Stimulated activated CD4-positive, alpha-beta T cell treated with anti-CD3 and anti-CD28 coated beads, Interleukin-12 subunit alpha, Interleukin-12 subunit beta, amount 100 ng/mL, for 48 hours (primary cell): ENCODE measurements at regions not wholly inside any gene's neighbourhood (a gene's known extent, or its start where the extent isn't known, plus 50 kb on each side); places are given as distances from the start of the nearest gene placed in this dataset.
"Not testable (repeated sequence)": the region's sequence is repeated elsewhere in the genome, so short reads cannot be mapped to it uniquely, and the experiment has no call there.

Source experiments
- DNase-seq, 3 donors: peaks; one replicate each; pipeline ENCODE4 v3.0.0-alpha.2; 2020; ENCODE audit warnings: low read depth in 2 of 3, low spot score in 1 of 3

- not testable (repeated sequence) for DNase-seq
Measured at GRCh38 chr21:13826511-13826910, 216.9 kb downstream of the POTED start.

- DNase-seq: not testable (repeated sequence)
Measured at GRCh38 chr21:13825218-13825778, 215.7 kb downstream of the POTED start.

DNA sequence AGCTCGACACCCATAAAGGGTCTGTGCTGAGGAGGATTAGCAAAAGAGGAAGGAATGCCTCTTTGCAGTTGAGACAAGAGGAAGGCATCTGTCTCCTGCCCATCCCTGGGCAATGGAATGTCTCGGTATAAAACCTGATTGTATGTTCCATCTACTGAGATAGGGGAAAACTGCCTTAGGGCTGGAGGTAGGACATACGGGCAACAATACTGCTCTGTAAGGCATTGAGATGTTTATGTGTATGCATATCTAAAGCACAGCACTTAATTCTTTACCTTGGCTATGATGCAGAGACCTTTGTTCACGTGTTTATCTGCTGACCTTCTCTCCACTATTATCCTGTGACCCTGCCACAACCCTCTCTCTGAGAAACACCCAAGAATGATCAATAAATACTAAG lies 210.7 kb downstream of the POTED start:
- DNase-seq: not testable (repeated sequence)

GRCh38 chr21:13812191-13812590 lies 202.6 kb downstream of the POTED start:
- DNase-seq: not testable (repeated sequence)

- not testable (repeated sequence) for DNase-seq
Measured at GRCh38 chr21:13810559-13810958, 201.0 kb downstream of the POTED start.

GRCh38 chr21:13806444-13806843 lies 196.9 kb downstream of the POTED start:
- not testable (repeated sequence) for DNase-seq

DNA sequence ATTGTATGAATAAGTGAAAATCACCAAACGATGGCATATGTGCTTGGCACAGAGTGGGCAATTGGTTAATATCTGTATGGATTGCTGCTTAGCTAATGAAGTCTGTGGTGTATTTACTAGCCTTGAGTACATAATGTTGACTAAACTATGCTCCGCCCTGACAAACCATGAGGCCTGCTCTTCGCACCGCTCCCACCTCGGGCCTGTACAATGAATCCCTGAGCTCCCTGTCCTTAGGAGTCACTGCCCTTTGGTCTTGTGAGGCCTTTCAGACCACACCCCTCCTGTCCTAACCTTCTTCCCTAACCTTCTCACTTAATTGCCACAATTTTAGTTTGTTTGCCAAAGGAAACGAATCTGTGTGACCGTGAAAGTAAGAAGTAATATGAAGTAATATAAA lies 193.2 kb downstream of the POTED start:
- DNase-seq: not testable (repeated sequence)
